Muscle layer of colon (tissue), 2 donors: ENCODE measurements at regions not wholly inside any gene's neighbourhood (a gene's known extent, or its start where the extent isn't known, plus 50 kb on each side); places are given as distances from the start of the nearest gene placed in this dataset.
"Not testable (repeated sequence)": the region's sequence is repeated elsewhere in the genome, so short reads cannot be mapped to it uniquely, and the experiment has no call there.

Source experiments
- H3K27ac ChIP-seq: one replicate; pipeline ENCODE4 v1.7.0; 2013; ENCODE audit warnings: low read depth, mild to moderate bottlenecking, low read length, moderate library complexity
- H3K27me3 ChIP-seq, 2 donors: one replicate each; pipeline ENCODE4 v1.7.0; 2013; ENCODE audit warnings: low read length in 2 of 2, mild to moderate bottlenecking in 2 of 2; ENCODE audit not compliant: insufficient read depth in 2 of 2, control insufficient read depth in 1 of 2
- H3K36me3 ChIP-seq: one replicate; pipeline ENCODE4 v1.7.0; 2013; ENCODE audit warnings: mild to moderate bottlenecking, low read length; ENCODE audit not compliant: insufficient read depth
- H3K4me1 ChIP-seq: one replicate; pipeline ENCODE4 v1.7.0; 2013; ENCODE audit warnings: mild to moderate bottlenecking, low read length; ENCODE audit not compliant: insufficient read depth
- H3K4me3 ChIP-seq, 2 donors: one replicate each; pipeline ENCODE4 v1.7.0; 2013; ENCODE audit warnings: low read length in 2 of 2, low read depth in 1 of 2, mild to moderate bottlenecking in 1 of 2, moderate library complexity in 1 of 2
- H3K9ac ChIP-seq: one replicate; pipeline ENCODE4 v1.7.0; 2013; ENCODE audit warnings: low read length
- H3K9me3 ChIP-seq: one replicate; pipeline ENCODE4 v1.7.0; 2013; ENCODE audit warnings: mild to moderate bottlenecking, low read length
- donor health status: abdominal sarcoma.
- donor health status: Adenocarcinoma of cecum.

- H3K4me1 ChIP-seq = no peaks in the 10 kb centered on the region
- no peaks in the 10 kb centered on the region for H3K27me3 ChIP-seq
- no peaks in the 10 kb centered on the region for H3K9me3 ChIP-seq
- H3K36me3 ChIP-seq = no peaks in the 10 kb centered on the region
- no peak overlapping the region for H3K4me3 ChIP-seq
- H3K9ac ChIP-seq = no peak overlapping the region
- H3K27ac ChIP-seq = no peak overlapping the region
These were observed 182.2 kb upstream of the ISL1 start for GRCh38 chr5:51201024-51201423.

DNA sequence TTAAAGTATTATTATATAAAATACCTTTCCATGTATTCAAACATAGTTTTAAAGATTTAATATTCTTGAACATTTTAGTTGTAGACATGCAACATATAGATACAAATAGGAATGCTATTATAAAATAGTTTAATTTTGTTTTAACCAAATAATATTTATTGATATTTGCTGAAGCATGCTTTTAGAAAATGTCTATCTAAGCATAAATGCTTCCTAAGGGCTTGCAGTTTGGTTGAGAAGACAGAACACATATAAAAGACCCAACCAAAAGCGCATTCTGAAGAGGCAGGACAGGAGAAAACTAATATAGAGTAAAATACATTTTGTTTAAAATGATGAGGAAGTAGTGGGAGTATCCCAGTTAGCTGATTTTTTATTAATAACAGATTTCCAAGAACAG lies 181.5 kb upstream of the ISL1 start:
- no peak overlapping the region for H3K9ac ChIP-seq
- no peak overlapping the region for H3K27ac ChIP-seq
- no peaks in the 10 kb centered on the region for H3K4me1 ChIP-seq
- no peaks in the 10 kb centered on the region for H3K27me3 ChIP-seq
- H3K9me3 ChIP-seq = no peaks in the 10 kb centered on the region
- H3K36me3 ChIP-seq = no peaks in the 10 kb centered on the region
- no peak overlapping the region for H3K4me3 ChIP-seq

DNA sequence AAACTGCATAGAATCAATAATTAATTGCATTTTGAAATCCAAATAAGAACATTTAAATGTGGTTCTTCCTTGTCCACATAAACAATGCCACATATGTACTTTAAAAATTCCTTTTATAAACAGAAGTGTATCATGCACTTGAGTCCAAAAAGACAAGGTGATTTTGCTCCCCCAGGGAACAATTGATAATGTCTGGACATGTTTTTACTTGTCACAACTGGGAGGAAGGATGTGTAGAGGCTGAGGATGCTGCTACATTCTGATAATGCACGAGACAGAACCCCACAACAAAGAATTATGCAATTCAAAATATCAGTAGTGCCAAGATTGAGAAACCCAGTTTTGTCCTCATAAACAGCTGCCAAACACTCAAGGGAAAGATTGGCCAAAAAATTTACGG lies 181.1 kb upstream of the ISL1 start:
- Histone ChIP-seq H3K4me1 (no peaks in the 10 kb centered on the region), H3K36me3 (no peaks in the 10 kb centered on the region), H3K9ac (no peak overlapping the region), H3K27ac (no peak overlapping the region), H3K4me3 (no peak overlapping the region), H3K9me3 (no peaks in the 10 kb centered on the region), H3K27me3 (no peaks in the 10 kb centered on the region)

- no peak overlapping the region for H3K27ac ChIP-seq
- H3K4me3 ChIP-seq = no peak overlapping the region
- H3K9ac ChIP-seq = no peak overlapping the region
- H3K27me3 ChIP-seq = no peaks in the 10 kb centered on the region
- no peaks in the 10 kb centered on the region for H3K4me1 ChIP-seq
- H3K9me3 ChIP-seq = no peaks in the 10 kb centered on the region
- H3K36me3 ChIP-seq = no peaks in the 10 kb centered on the region
These were observed 179.7 kb upstream of the ISL1 start for GRCh38 chr5:51203598-51203997.

- H3K4me3 ChIP-seq = no peak overlapping the region
- H3K4me1 ChIP-seq = no peaks in the 10 kb centered on the region
- no peak overlapping the region for H3K27ac ChIP-seq
- H3K36me3 ChIP-seq = no peaks in the 10 kb centered on the region
- H3K9me3 ChIP-seq = no peaks in the 10 kb centered on the region
- H3K9ac ChIP-seq = no peak overlapping the region
- no peaks in the 10 kb centered on the region for H3K27me3 ChIP-seq
These were observed 175.0 kb upstream of the ISL1 start for GRCh38 chr5:51208296-51208695.

DNA sequence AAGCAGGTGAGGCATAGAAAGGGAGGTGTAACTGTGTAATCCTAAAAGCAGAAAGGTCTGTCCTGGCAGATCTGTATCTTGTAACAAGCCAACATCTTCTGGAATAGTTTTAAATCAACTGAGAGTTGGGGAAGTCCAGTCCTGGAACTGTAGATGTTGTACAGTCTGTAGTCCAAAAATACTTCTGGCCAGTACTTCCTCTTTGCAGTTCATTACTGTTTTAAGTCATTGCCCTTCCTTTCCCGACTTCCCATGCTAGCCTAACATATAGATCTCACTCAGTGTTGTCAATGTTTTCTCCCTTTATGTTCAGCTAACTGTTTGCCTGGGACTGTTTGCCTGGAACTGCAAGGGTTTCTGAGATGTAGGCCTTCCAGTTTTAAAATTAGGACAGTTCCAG lies 168.5 kb upstream of the ISL1 start:
- Histone ChIP-seq H3K4me1 (no peaks in the 10 kb centered on the region), H3K9ac (no peak overlapping the region), H3K4me3 (no peak overlapping the region), H3K27ac (no peak overlapping the region), H3K36me3 (no peaks in the 10 kb centered on the region), H3K27me3 (no peaks in the 10 kb centered on the region), H3K9me3 (no peaks in the 10 kb centered on the region)

GRCh38 chr5:51225789-51226742 lies 157.2 kb upstream of the ISL1 start:
- no peaks in the 10 kb centered on the region for H3K4me1 ChIP-seq
- no peak overlapping the region for H3K9ac ChIP-seq
- H3K9me3 ChIP-seq = no peaks in the 10 kb centered on the region
- H3K36me3 ChIP-seq = no peaks in the 10 kb centered on the region
- H3K27me3 ChIP-seq = no peaks in the 10 kb centered on the region
- H3K27ac ChIP-seq = no peak overlapping the region
- H3K4me3 ChIP-seq = no peak overlapping the region

DNA sequence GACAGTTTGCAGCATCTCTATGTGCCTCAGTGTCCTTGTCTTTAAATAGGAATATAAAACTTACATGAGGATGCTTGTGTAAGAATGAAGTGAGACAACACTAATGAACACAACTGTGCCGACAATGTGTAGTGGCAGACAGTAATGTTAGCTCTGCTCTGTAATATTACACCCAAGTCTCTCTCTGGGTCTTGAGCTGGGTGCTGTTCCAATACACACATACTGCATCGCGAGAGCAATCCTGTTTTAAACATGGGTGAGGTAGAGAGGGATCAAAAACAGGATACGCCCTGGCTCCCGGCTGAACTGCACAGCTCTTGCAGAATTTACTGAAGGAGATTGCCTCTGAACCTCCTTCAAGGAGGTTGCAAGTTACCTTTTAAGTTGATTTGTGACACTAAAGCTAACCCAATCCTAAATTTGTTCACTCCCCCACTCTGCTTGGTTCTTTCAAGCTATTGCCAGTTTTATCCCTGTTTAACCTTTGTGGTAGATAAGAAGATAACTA lies 155.2 kb upstream of the ISL1 start:
- no peaks in the 10 kb centered on the region for H3K27me3 ChIP-seq
- no peaks in the 10 kb centered on the region for H3K4me1 ChIP-seq
- no peak overlapping the region for H3K9ac ChIP-seq
- H3K27ac ChIP-seq = no peak overlapping the region
- H3K36me3 ChIP-seq = no peaks in the 10 kb centered on the region
- no peak overlapping the region for H3K4me3 ChIP-seq
- H3K9me3 ChIP-seq = no peaks in the 10 kb centered on the region

GRCh38 chr5:51230336-51230735 lies 152.9 kb upstream of the ISL1 start:
- Histone ChIP-seq H3K9me3 (no peaks in the 10 kb centered on the region), H3K27ac (no peak overlapping the region), H3K36me3 (no peaks in the 10 kb centered on the region), H3K27me3 (no peaks in the 10 kb centered on the region), H3K9ac (no peak overlapping the region), H3K4me1 (no peaks in the 10 kb centered on the region), H3K4me3 (no peak overlapping the region)

DNA sequence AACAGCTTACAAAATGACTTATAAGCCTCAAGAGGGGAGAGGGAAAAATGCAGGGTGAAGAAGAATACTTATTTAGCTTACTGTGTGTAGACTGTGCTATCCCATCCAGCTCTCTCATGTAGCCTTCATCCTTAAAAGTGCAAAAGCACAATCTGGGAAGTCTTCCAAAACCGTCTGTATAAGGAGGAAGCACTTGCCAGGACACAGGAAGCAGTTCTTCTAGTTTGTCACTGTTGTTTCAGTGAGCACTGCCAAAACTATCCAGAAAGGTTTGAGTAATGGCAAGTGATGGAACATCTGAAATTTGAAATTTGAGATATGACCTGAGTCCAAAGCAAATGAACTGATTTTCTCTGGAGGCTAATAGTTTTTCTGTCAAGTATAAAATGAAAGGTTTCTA lies 140.8 kb upstream of the ISL1 start:
- Histone ChIP-seq H3K9ac (no peak overlapping the region), H3K27ac (no peak overlapping the region), H3K9me3 (no peaks in the 10 kb centered on the region), H3K27me3 (no peaks in the 10 kb centered on the region), H3K36me3 (no peaks in the 10 kb centered on the region), H3K4me1 (no peaks in the 10 kb centered on the region), H3K4me3 (no peak overlapping the region)

DNA sequence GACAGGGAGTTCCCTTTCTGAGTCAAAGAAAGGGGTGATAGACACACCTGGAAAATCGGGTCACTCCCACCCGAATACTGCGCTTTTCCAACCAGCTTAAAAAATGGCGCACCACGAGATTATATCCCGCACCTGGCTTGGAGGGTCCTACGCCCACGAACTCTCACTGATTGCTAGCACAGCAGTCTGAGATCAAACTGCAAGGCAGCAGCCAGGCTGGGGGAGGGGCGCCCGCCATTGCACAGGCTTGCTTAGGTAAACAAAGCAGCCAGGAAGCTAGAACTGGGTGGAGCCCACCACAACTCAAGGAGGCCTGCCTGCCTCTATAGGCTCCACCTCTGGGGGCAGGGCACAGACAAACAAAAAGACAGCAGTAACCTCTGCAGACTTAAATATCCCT lies 132.3 kb upstream of the ISL1 start:
- H3K4me3 ChIP-seq, H3K27me3 ChIP-seq, H3K9me3 ChIP-seq, H3K4me1 ChIP-seq, H3K36me3 ChIP-seq, H3K9ac ChIP-seq, H3K27ac ChIP-seq: not testable (repeated sequence)

DNA sequence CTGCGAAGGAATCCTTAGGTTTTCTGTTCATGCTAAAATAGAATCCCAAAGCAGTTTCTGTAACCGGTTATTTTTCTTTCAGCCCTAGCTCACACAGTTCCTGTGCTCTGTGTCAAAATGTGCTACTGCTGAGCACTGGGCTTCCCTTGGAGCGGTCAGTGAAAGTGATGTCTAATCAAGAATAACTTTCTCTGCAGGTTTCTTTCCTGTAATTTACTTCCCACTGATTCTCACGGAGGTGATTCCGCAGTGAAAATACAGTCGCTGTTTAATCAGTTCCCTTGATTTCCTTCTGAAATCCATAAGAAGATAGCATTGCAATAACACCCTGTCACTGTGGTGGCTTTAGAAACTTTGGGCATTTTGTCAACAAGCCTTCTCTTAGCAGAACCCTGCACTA lies 112.0 kb upstream of the ISL1 start:
- Histone ChIP-seq H3K4me3 (no peak overlapping the region), H3K27ac (no peak overlapping the region), H3K9me3 (no peaks in the 10 kb centered on the region), H3K27me3 (no peaks in the 10 kb centered on the region), H3K9ac (no peak overlapping the region), H3K36me3 (no peaks in the 10 kb centered on the region), H3K4me1 (no peaks in the 10 kb centered on the region)
